ENCODE measurements at regions not wholly inside any gene's neighbourhood (a gene's known extent, or its start where the extent isn't known, plus 50 kb on each side); places are given as distances from the start of the nearest gene placed in this dataset.
"Not testable (repeated sequence)": the region's sequence is repeated elsewhere in the genome, so short reads cannot be mapped to it uniquely, and the experiment has no call there.

DNA sequence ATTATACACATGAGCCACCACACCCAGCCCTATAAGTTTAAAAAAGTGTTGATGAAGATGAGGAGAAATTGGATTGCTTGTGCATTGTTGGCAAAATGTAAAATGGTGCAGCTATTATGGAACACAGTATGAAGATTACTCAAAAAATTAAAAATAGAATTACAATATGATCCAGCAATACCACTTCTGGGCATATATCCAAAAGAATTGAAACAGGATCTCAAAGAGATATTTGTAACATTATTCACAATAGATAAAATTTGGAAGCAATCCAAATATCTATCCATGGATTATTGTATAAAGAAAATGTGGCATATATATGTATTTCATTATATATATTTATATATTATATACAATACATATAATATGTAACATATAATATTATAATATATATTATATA is 515.6 kb upstream of the GNPDA2 start:
- DNase-seq (ENCODE audit: low spot score) = no peak

DNA sequence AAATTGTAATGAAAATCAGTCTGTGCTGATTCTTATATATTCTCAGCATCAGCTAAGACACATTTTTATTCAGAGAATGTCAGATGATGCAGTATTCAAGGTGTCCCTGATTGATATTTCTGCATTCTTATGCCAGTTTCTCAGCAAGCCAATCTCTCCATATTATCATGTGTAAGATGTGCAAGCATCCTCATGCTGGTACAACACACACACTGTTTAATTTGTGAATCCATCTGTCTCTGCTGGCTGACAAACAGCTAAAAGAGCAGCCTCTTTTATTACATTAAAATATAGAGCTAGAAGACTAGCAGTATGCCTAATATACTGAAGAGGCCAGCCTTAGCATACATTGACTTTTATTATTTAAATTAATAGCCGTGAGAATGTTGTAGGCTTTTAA is 502.9 kb upstream of the GNPDA2 start:
- DNase-seq (ENCODE audit: low spot score) = no peak

DNA sequence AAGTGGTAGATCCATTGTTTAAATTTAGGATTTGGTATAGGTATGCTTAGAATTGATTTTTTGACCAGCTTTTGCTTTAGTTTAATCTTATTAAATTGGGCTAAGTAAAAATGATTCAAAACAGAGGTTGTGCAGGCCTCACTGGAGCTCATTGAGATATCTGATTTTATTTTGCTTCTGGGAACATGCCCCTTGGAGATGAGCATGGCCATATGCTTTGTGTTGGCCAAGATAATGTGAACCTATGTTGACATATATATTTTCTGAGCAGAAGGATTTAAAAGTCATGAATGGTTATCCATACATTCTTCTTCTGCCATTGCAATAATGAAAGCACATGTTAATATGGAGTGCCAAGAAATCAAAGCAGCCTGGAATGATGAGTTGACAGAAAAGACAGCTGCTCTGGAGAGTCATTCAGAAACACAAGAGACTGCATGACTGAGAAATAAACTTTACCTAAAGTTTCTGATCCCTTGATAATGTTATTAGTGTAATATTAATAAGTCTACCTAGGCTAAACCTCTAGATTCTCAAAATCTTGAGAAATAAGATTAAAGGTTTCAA is 489.7 kb upstream of the GNPDA2 start:
- DNase-seq (ENCODE audit: low spot score) = no peak

DNA sequence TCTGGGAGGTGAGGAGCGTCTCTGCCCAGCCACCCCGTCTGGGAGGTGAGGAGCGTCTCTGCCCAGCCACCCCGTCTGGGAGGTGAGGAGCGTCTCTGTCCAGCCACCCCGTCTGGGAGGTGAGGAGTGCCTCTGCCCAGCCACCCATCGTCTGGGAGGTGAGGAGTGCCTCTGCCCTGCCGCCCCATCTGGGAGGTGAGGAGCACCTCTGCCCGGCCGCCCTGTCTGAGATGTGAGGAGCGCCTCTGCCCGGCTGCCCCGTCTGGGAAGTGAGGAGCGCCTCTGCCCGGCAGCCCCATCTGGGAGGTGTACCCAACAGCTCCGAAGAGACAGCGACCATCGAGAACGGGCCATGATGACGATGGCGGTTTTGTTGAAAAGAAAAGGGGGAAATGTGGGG is 482.1 kb upstream of the GNPDA2 start:
- DNase-seq (ENCODE audit: low spot score) = not testable (repeated sequence)

DNA sequence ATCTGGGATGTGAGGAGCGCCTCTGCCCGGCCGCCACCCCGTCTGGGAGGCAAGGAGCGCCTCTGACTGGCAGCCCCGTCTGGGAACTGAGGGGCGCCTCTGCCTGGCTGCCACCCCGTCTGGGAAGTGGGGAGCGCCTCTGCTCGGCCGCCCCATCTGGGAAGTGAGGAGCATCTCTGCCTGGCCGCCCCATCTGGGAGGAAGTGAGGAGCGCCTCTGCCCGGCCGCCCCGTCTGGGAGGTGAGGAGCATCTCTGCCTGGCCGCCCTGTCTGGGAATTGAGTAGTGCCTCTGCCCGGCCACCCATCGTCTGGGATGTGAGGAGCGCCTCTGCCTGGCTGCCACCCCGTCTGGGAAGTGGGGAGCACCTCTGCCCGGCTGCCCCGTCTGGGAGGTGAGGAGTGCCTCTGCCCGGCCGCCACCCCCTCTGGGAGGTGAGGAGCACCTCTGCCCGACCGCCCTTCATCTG is 481.5 kb upstream of the GNPDA2 start:
- DNase-seq (ENCODE audit: low spot score) = not testable (repeated sequence)

DNA sequence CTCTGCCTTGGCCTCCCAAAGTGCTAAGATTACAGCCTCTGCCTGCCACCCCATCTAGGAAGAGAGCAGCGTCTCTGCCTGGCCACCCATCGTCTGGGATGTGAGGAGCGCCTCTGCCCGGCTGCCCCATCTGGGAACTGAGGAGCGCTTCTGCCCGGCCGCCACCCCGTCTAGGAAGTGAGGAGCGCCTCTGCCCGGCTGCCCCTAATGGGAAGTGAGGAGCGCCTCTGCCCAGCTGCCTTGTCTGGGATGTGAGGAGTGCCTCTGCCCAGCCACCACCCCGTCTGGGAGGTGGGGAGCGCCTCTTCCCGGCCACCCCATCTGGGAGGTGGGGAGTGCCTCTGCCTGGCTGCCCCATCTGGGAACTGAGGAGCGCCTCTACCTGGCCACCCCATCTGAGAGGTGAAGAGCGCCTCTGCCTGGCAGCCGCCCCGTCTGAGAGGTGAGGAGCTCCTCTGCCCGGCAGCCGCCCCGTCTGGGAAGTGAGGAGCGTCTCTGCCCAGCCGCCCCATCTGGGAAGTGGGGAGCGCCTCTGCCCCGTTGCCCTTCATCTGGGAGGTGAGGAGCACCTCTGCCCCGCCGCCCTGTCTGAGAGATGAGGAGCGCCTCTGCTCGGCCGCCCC is 481.0 kb upstream of the GNPDA2 start:
- not testable (repeated sequence) for DNase-seq (ENCODE audit: low spot score)

DNA sequence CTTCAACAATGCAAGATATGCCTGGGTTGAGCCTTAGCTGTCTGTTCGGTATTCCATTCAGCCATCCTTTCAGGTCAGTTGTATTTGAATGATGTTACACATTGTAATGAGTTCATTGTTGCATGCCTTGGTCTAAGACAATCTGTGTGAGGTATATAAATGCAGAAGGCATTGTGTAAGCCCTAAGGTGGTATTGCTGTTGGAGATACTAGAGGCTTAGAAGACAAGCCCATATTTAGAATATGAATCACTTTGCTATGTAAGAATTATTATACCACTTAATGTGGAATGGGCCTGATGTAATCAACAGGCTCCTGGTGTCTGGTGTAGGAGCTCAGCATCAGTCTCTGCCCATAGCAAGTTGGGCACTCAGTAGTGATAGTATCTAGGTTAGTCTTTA is 473.4 kb upstream of the GNPDA2 start:
- DNase-seq (ENCODE audit: low spot score) = no peak

DNA sequence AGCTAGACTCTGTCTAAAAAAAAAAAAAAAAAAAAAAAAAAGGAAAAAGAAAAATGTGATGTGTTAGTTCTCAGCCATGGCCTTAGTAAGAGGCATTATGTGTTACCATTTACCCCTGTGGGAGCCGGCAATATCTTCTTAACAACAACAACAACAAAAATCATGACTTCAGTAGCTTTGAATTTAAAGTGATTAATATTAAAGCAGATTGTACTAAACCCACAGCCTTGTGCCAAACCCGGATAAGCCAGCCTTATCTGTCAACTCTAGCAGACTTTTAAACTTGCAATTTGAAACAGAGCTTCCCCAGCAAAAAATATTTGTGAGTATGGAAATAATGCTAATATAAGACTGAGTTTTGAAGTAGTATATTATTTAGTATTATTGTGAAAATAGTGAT is 462.1 kb upstream of the GNPDA2 start:
- DNase-seq (ENCODE audit: low spot score) = no peak

DNA sequence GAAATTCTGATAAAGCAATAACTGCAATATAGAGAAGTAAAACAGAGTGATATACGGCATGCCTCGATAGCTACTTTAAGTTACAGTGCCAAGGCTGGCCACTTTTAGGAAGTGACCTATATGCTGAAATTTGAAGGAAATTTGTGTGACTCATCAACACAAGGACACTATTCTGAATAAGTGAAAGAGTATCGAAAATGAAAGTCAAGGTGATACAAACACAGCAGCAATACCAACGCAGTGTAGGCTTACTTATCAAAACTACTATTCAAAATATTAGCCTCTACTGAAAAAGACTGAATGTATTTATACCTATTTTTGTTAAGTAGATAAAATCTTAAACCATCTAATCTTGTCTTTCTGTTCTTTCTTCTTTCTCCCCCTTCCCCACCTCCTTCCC is 459.9 kb upstream of the GNPDA2 start:
- no peak for DNase-seq (ENCODE audit: low spot score)

DNA sequence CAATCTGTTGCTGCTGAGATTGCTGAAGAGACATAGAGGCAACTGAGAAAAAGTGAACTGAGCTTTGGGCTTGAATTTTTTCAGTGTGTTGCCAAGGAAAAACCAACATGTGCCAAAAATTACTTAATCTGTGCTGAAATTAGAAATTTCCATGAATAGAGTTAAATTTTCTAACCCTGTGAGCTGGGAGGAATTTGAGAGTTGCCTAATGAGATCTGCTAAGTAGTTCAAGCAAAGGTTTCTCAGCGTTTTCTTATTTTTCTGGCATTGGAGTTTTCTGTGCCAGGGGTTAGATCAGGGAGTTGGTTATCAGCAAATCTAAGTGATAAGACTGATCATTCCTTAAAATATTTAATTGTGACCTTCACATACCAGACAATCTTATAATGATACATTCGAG is 457.5 kb upstream of the GNPDA2 start:
- no peak for DNase-seq (ENCODE audit: low spot score)

DNA sequence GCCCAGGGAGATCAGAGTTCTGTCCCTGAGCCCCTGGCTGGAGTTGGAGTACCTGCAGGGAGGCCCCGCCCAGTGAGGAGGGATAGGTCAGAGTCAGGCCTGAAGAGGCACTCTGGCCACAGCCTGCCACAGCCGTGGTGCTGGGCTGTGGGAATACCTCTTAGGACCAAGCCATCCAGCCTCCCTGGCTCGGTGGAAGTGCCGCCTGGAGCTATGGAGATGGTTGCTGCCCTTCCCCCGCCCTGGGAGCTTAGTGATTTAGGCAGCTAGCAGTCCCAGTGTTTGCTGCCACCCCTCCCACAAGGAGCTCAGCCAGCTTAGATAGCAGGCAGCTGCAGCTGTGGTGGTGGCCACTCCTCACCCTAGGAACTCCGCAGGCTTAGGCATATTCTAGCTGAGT is 446.3 kb upstream of the GNPDA2 start:
- DNase-seq (ENCODE audit: low spot score) = no peak

DNA sequence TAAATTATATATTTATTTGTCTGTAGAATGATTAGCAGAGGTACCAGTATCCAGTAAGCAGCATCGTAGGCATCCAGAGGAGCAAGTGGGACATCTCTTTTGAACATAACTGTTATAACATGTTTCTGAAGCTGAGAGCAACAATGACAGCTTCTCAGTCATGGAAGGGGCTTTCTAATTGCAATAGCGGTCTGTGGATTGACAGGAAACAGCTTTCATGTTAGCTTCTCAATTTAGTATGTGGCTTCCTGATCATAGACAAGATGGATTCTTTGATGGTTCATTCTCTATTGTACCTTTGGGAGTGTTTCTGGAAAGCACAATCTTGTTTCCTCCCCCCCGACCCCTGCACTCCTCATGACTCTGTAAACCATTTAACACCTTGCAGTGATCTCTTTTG is 434.6 kb upstream of the GNPDA2 start:
- DNase-seq (ENCODE audit: low spot score) = no peak

DNA sequence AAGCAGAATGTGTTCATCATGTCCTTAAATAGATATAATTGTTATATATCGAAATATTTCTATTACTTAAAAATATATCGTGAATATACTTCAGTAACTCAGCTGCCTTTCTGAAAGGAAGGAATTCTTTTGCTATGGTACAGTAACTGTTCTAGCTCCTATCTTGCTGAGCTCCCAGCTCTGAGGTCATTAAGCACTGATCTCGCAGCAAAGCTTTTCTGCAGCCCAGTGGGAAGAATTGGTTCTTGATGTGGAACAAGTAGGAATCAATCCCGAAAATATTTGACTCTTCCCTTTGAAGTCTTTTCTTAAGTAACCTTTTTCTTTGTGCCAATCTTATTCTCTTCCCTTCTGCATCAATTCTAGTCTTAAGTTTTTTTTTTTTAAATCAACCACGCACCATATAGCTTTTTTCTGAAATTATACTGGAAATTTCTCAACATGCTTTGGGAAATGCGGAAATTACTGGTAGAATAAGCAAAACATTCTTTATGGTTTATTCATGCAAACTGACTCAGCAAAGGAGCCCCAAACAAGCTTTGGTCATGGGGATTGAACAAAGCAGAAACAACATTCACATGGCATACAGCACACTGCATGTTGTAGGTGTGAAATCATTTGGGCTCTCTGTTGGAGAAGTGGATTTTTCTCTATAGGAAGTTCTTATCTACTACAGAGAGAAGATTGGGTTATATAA is 428.9 kb upstream of the GNPDA2 start:
- no peak for DNase-seq (ENCODE audit: low spot score)

DNA sequence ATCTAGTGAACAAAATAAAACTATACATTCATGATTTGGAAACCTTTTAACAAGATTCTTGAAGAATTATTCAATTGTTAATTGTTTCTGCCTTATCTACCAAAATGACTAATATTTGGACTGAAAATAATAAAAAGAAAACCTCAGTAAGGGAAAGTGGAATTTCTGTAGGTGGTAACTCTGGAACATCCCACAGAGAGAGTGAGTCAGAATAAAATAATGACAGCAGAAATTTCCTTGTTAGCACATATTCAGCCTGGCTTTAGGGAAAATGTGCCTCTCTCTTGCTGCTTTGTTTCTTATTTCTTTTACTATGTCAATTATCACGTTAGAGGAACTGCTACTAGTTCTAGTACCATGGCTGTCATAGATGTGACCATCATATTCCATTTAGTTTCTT is 421.5 kb upstream of the GNPDA2 start:
- no peak for DNase-seq (ENCODE audit: low spot score)

DNA sequence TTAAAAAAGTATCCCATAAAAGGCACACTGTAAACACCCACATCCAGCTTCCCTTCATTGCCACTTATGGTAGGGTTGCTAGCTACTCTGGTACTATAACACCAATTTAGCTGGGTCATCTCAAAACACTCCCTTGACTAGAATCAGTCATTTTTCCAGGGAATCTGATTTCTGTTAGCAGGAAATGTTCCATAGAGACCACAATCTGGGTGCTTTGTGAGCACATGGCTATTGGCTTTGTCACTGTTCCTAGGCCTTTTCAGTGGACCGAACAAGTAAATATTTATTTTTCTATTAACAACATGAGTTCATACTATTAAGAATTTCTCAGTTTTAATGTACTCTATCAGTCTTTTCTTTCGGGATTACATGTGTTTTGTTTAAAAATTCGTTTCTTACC is 404.7 kb upstream of the GNPDA2 start:
- DNase-seq (ENCODE audit: low spot score) = no peak

DNA sequence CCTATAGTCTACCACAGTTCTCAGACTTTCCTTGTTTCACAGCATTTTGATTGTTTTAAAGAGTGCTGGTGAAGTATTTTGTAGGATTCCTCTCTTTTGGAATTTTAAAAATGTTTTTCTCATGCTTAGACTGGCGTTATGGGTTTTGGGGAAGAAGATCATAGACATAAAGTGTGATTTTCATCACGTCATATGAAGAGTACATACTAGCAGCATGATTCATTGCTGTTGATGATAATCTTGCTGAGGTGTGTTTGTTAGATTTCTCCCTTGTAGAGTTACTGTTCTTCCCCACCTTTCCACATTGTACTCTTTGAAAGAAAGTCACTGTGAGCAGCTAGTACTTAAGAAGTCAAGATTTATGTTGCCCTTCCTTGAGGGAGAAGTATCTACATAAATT is 396.1 kb upstream of the GNPDA2 start:
- no peak for DNase-seq (ENCODE audit: low spot score)

DNA sequence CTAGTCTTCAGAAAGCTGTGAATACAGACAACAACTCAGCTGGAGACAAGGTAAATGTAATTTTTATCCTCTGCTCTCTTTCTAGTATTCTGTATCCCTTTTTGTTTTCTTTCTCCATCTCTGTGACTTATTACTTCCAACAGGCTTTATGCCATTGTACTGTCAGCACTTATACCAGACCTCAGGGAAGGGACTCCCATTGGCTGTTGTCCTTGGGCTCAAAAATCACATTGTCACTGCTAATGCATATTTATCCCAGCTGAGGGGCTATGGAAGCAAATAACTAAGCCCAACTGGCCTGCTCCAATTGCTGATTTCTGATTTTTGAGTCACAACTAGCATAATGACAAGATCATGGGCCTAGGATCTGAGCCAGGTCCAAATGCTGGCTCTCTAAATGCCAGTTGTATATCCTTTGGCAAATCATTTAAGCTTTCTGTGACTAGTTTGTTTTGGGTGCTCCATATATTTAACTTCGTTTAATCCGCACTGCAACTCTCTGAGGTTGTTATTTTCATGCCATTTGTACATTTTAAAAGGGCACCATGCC is 395.1 kb upstream of the GNPDA2 start:
- no peak for DNase-seq (ENCODE audit: low spot score)

DNA sequence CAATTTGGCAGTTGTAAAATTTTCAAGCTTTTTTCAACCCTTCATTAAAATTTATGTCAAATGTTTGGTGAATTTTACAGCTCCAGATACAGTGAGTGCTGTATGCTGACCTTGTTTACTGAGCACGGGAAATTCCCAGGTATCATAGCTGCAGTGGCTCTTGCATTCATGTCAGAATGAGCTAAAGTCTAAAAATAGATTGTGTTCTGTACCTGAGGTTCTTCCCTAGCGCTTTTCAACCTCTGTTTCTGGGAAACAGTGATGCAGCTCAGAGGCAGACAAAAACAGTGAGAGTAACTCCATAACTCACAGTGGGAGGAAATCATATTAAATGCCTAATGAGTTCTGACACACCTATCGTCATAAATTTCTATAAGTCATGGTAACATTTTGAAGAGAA is 393.8 kb upstream of the GNPDA2 start:
- DNase-seq (ENCODE audit: low spot score) = no peak

DNA sequence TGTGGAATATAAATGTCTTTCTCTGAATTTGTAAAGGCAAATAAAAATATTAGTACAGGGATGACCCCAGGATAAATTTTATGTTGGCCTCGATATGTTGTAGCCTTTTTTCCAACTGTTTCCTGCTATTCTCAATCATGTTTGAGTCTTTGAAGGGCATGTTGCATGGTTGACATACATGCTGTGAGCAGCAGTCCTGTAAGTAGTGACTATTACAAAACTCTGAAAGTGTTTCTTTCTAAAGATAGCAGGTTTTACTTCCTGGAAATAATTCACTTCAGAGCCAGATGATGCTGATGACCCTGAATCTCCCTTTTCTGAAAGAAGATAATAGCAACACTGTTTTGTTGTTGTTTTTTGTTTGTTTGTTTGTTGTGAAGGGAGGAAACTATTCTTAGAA is 393.0 kb upstream of the GNPDA2 start:
- DNase-seq (ENCODE audit: low spot score) = no peak

DNA sequence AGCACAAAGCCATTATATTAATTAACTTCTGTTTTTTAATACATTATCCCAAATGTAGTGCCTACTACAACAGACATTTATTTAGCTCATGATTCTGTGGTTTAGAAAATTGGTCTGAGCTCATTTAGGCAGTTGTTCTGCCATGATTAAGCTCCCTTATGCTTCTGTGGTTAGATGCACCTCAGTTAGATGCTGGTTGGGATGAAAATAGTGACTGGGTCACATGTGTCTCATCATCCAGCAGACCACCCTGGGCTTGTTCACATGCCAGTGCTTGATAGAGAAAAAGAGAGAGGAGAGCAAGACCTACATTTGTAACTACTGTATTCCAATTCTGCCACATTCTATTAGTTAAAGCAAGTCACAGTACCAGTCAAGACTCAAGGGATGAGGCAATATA is 376.4 kb upstream of the GNPDA2 start:
- DNase-seq (ENCODE audit: low spot score) = no peak

DNA sequence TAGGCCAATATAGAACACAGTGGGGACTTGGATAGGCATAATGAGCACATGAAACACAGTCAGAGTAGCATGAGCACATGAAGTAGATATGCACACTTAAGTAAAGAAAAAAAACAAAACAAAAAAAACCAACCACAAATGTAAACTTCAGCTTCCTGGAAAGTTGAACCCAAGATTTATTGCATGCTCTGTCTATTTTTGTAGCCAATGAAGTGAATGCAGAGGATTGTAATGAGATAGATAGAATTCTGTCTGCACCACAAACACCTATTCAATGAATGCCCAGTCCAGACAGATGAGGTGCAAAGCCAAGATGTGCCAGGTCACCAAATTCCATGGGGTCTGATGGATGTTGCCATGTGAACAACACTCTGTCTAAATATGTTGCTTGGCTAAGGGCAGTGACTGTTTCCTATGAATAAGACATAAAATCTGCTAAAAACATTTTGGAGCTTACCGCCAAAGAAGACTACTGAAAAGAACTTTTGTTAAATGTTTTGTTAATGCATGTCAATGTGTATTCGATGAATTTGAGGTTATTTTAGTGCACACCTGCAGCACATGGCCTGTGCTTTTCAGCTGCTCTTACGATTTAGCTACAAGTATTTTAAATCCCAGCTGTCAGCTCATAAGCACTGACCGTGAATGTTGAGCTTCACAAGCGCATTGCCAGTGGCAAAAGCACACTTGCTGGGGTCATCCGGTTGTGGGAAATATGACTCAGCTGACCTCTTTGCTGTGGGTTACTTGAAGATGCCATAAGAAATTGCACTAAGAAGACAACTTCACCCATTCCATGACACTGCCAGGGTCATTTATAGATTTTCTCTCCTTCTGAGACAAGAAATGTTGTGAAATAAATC is 374.8 kb upstream of the GNPDA2 start:
- DNase-seq (ENCODE audit: low spot score) = no peak

DNA sequence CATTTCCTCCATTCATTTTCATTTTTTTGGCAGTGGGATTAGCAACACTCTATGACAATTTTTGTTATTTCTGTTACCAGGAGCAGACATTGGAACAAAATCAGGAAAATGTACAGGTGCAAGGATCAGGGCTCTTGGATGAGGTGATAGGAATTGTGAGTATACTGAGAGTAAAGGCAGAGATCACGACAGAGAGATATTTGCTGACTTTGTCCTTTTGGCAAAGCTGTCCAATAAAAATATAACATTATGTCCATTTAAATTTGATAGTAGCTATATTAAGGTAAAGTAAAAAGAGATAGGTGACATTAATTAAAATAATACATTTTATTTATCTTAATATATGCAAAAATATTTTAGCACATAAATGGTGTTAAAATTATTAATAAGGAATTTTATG is 373.1 kb upstream of the GNPDA2 start:
- no peak for DNase-seq (ENCODE audit: low spot score)

DNA sequence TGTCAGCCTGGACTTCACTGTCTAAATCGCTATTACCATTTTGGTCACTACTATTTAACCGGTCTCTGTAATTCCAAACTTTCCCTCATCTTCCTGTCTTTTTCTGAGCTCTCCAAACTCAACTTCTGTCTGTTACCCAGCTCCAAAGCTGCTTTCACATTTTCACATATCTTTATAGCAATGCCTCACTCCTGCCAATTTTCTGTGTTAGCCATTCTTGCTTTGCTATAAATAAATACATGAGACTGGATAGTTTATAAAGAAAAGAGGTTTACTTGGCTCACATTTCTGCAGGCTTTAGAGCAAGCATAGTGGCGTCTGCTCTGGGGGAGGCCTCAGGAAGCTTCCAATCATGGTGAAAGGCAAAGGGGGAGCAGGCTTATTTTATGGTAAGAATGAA is 368.3 kb upstream of the GNPDA2 start:
- DNase-seq (ENCODE audit: low spot score) = no peak

Data from HuH-7.5 (cell line).